MM.1S (cell line): ENCODE measurements at regions not wholly inside any gene's neighbourhood (a gene's known extent, or its start where the extent isn't known, plus 50 kb on each side); places are given as distances from the start of the nearest gene placed in this dataset.

Experiments
- DNase-seq: peaks from one replicate; pipeline ENCODE4 v3.0.0-alpha.2; 2015
- H2AFZ ChIP-seq: fragments of 300-600 bp; sonication (generic); 2 replicates; pipeline ENCODE4 v1.6.0; 2016; ENCODE audit warnings: antibody characterized with exemption, low read length
- H3F3A ChIP-seq: fragments of 300-600 bp; sonication (generic); 2 replicates; pipeline ENCODE4 v1.6.1; 2016; ENCODE audit warnings: mild to moderate bottlenecking, antibody characterized with exemption, low read length, moderate library complexity, mixed read lengths; ENCODE audit not compliant: insufficient read depth
- H3K27ac ChIP-seq: fragments of 300-600 bp; sonication (generic); 2 replicates; pipeline ENCODE4 v1.5.1; 2016; ENCODE audit warnings: mild to moderate bottlenecking, low read length
- H3K27me3 ChIP-seq: fragments of 300-600 bp; sonication (generic); replicated peaks from 2 replicates; pipeline ENCODE4 v1.6.0; 2016; ENCODE audit warnings: low read length; ENCODE audit not compliant: insufficient read depth
- H3K36me3 ChIP-seq: fragments of 300-600 bp; sonication (generic); replicated peaks from 2 replicates; pipeline ENCODE4 v1.6.1; 2016; ENCODE audit warnings: mild to moderate bottlenecking, low read length, mixed read lengths; ENCODE audit not compliant: insufficient read depth
- H3K4me1 ChIP-seq: fragments of 300-600 bp; sonication (generic); 2 replicates; pipeline ENCODE4 v1.6.1; 2016; ENCODE audit warnings: low read length, mixed read lengths
- H3K4me2 ChIP-seq: fragments of 300-600 bp; sonication (generic); 2 replicates; pipeline ENCODE4 v1.6.0; 2016; ENCODE audit warnings: low read depth, low read length
- H3K4me3 ChIP-seq: fragments of 300-600 bp; sonication (generic); 2 replicates; pipeline ENCODE4 v1.5.1; 2016; ENCODE audit warnings: low read length, mixed read lengths
- H3K79me2 ChIP-seq: fragments of 300-600 bp; sonication (generic); 2 replicates; pipeline ENCODE4 v1.6.1; 2016; ENCODE audit warnings: mixed run types, low read length, mixed read lengths
- H3K9ac ChIP-seq: fragments of 300-600 bp; sonication (generic); 2 replicates; pipeline ENCODE4 v1.6.1; 2016; ENCODE audit warnings: low read length, mixed read lengths
- H3K9me2 ChIP-seq: fragments of 300-600 bp; sonication (generic); replicated peaks from 2 replicates; pipeline ENCODE4 v1.6.1; 2016; ENCODE audit warnings: mild to moderate bottlenecking, low read length, mixed read lengths; ENCODE audit not compliant: insufficient read depth
- H3K9me3 ChIP-seq: fragments of 300-600 bp; sonication (generic); replicated peaks from 2 replicates; pipeline ENCODE4 v1.6.1; 2016; ENCODE audit warnings: mild to moderate bottlenecking, low read length, mixed read lengths; ENCODE audit not compliant: insufficient read depth
- H4K20me1 ChIP-seq: fragments of 300-600 bp; sonication (generic); 2 replicates; pipeline ENCODE4 v1.6.1; 2016; ENCODE audit warnings: mild to moderate bottlenecking, low read length, moderate library complexity, mixed read lengths; ENCODE audit not compliant: insufficient read depth
- CTCF ChIP-seq: fragments of 300-600 bp; sonication (generic); IDR thresholded peaks from 2 replicates; pipeline ENCODE4 v1.5.1; 2016; ENCODE audit warnings: antibody characterized with exemption, low read length, mixed read lengths
- EZH2 ChIP-seq: fragments of 300-600 bp; sonication (generic); optimal IDR thresholded peaks from 2 replicates; pipeline ENCODE3; 2017; ENCODE audit warnings: low read depth, mild to moderate bottlenecking, antibody characterized with exemption, low read length, mixed read lengths
- EZH2phosphoT487 ChIP-seq: fragments of 300-600 bp; sonication (generic); IDR thresholded peaks from 2 replicates; pipeline ENCODE4 v1.6.1; 2018; ENCODE audit warnings: antibody characterized with exemption, low read length

- Histone ChIP-seq H3K27me3 (no peaks in the 10 kb centered on the region), H3K4me3 (no peak overlapping the region), H3K4me1 (no peaks in the 10 kb centered on the region), H3K27ac (no peak overlapping the region), H3K79me2 (no peaks in the 10 kb centered on the region), H2AFZ (no peak overlapping the region), H4K20me1 (no peaks in the 10 kb centered on the region), H3K9me2 (no peaks in the 10 kb centered on the region), H3K9me3 (no peaks in the 10 kb centered on the region), H3K9ac (no peak overlapping the region), H3K36me3 (no peaks in the 10 kb centered on the region), H3K4me2 (no peak overlapping the region), H3F3A (no peaks in the 10 kb centered on the region)
- DNase-seq, result no peak
- TF ChIP-seq CTCF (no peak), EZH2phosphoT487 (no peak), EZH2 (no peak)
These were observed 202.0 kb upstream of the EPHA4 start for GRCh38 chr2:221774136-221774535.

DNA sequence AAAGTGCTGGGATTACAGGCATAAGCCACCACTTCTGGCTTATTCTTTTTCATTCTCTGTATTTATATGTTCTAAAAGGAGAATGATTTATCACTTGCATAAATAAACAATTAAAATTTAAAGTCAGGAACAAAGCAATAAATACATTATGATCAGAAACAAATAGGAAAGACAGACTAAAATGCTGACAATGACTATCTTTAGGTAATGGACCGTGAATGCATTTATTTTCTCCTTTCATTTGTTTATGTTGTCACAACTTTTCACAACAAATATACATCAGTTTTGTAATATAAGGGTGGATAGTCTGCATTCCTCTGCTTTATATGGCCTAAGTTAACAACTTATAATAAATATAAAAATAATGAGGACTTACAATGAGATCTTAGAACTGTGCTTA lies 199.2 kb upstream of the EPHA4 start:
- Histone ChIP-seq H3K79me2 (no peaks in the 10 kb centered on the region), H3F3A (no peaks in the 10 kb centered on the region), H2AFZ (no peak overlapping the region), H3K9ac (no peak overlapping the region), H3K4me2 (no peak overlapping the region), H3K4me3 (no peak overlapping the region), H3K36me3 (no peaks in the 10 kb centered on the region), H3K4me1 (no peaks in the 10 kb centered on the region), H4K20me1 (no peaks in the 10 kb centered on the region), H3K27me3 (no peaks in the 10 kb centered on the region), H3K9me3 (no peaks in the 10 kb centered on the region), H3K9me2 (no peaks in the 10 kb centered on the region), H3K27ac (no peak overlapping the region)
- TF ChIP-seq CTCF (no peak), EZH2phosphoT487 (no peak), EZH2 (no peak)
- no peak for DNase-seq

DNA sequence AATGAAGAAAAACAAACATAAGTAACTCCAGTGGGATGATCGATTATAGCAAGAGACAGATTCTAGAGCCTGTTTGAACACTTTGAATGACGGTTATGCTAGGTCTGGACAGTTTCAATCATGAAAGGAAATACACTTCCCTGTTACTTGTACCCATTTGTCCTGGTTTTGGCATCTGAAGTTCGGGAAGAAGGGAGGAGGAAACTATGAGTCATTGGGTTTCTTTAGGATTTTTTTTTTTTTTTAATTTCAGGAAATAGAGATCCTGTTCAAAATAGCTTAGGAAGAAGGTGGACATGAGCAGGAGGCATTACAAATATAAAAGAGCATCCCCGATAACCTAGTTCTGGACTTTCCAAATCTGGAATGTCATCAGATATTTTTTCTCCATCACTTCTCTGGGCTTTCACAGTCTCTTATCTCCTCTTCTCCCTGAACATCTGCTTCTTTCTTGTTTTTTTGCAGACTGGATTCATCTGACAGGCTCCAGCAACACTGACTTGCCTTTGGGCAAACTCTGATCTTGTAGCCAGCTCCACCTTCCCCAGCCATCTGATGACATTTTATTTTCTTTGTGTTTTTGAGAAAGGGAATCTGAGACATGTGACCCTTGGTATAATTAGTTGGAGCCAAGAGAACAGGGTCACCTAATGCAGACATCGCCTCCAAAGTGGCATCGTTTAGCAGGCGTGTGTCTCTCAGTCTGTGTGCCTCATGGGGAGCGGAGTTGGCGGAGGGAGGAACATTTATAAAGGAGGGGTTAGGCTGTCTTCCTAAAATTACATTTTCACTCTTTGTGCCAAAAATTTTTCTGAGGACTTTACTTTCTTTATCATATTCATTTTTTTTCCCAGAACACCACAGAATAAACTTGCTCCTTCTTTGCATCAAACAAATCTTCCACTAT lies 195.3 kb upstream of the EPHA4 start:
- no peaks in the 10 kb centered on the region for H3K79me2 ChIP-seq
- no peak for DNase-seq
- H4K20me1 ChIP-seq, result no peaks in the 10 kb centered on the region
- H3K9ac ChIP-seq, result no peak overlapping the region
- TF ChIP-seq EZH2 (no peak), CTCF (no peak), EZH2phosphoT487 (no peak)
- H3K4me1 ChIP-seq, result no peaks in the 10 kb centered on the region
- no peak overlapping the region for H3K4me3 ChIP-seq
- H3F3A ChIP-seq, result no peaks in the 10 kb centered on the region
- no peaks in the 10 kb centered on the region for H3K9me3 ChIP-seq
- no peaks in the 10 kb centered on the region for H3K9me2 ChIP-seq
- no peaks in the 10 kb centered on the region for H3K27me3 ChIP-seq
- no peaks in the 10 kb centered on the region for H3K36me3 ChIP-seq
- H3K4me2 ChIP-seq, result no peak overlapping the region
- H3K27ac ChIP-seq, result no peak overlapping the region
- H2AFZ ChIP-seq, result no peak overlapping the region
